ENCODE measurements at regions not wholly inside any gene's neighbourhood (a gene's known extent, or its start where the extent isn't known, plus 50 kb on each side); places are given as distances from the start of the nearest gene placed in this dataset.

GRCh38 chr4:56197387-56197786 is 189.9 kb downstream of the AASDH start:
- TF ChIP-seq, protein P1, sequence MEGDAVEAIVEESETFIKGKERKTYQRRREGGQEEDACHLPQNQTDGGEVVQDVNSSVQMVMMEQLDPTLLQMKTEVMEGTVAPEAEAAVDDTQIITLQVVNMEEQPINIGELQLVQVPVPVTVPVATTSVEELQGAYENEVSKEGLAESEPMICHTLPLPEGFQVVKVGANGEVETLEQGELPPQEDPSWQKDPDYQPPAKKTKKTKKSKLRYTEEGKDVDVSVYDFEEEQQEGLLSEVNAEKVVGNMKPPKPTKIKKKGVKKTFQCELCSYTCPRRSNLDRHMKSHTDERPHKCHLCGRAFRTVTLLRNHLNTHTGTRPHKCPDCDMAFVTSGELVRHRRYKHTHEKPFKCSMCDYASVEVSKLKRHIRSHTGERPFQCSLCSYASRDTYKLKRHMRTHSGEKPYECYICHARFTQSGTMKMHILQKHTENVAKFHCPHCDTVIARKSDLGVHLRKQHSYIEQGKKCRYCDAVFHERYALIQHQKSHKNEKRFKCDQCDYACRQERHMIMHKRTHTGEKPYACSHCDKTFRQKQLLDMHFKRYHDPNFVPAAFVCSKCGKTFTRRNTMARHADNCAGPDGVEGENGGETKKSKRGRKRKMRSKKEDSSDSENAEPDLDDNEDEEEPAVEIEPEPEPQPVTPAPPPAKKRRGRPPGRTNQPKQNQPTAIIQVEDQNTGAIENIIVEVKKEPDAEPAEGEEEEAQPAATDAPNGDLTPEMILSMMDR (conservative IDR thresholded peaks at IDR 0.05): no peak
- no peak for TF ChIP-seq EZH2 (IDR thresholded peaks at IDR 0.05; ENCODE audit: low read depth)
